OCI-LY7 (cell line): ENCODE measurements at regions not wholly inside any gene's neighbourhood (a gene's known extent, or its start where the extent isn't known, plus 50 kb on each side); places are given as distances from the start of the nearest gene placed in this dataset.

Experiments
- BruUV-seq: library from RNA; stranded (reverse); fragments of 400-500 nt; replicated peaks from 2 replicates; lab custom pipeline; 2021; lab: Mats Ljungman, UMichigan
- CTCF ChIA-PET: fragments of 300-600 bp; sonication (Branson Sonifier 250); formaldehyde crosslinking; loops from one replicate; lab custom pipeline; 2022; ENCODE audit warnings: antibody characterized with exemption; ENCODE audit not compliant: unreplicated experiment; lab: Charles Lee
- POLR2A ChIA-PET: fragments of 300-600 bp; sonication (Branson Sonifier 250); formaldehyde crosslinking; loops from one replicate; lab custom pipeline; 2022; ENCODE audit warnings: antibody characterized with exemption; lab: Charles Lee
- DNase-seq: peaks from one replicate; pipeline ENCODE4 v3.0.0-alpha.2; 2015; ENCODE audit warnings: low spot score
- H2AFZ ChIP-seq: fragments of 200-600 bp; sonication (generic), shearing (Covaris generic); 2 replicates; pipeline ENCODE4 v1.6.1; 2014; ENCODE audit warnings: mild to moderate bottlenecking, antibody characterized with exemption, low read length, moderate library complexity
- H3K27ac ChIP-seq: fragments of 200-600 bp; sonication (generic); 2 replicates; pipeline ENCODE4 v1.5.1; 2014; ENCODE audit warnings: mixed run types, low read depth, mild to moderate bottlenecking, moderate library complexity, low read length, inconsistent platforms; ENCODE audit not compliant: poor library complexity, severe bottlenecking
- H3K36me3 ChIP-seq: fragments of 200-600 bp; sonication (generic); 2 replicates; pipeline ENCODE4 v1.6.1; 2014; ENCODE audit warnings: mild to moderate bottlenecking, antibody characterized with exemption, low read length, moderate library complexity, mixed read lengths; ENCODE audit not compliant: insufficient read depth
- H3K4me1 ChIP-seq: fragments of 200-600 bp; sonication (generic); 2 replicates; pipeline ENCODE4 v1.5.1; 2014; ENCODE audit warnings: mild to moderate bottlenecking, low read length; ENCODE audit not compliant: insufficient read depth, poor library complexity, severe bottlenecking
- H3K4me2 ChIP-seq: fragments of 200-600 bp; sonication (generic); 2 replicates; pipeline ENCODE4 v1.6.1; 2014; ENCODE audit warnings: mild to moderate bottlenecking, low read length
- H3K4me3 ChIP-seq: fragments of 200-600 bp; sonication (generic); 2 replicates; pipeline ENCODE4 v1.5.1; 2014; ENCODE audit warnings: mild to moderate bottlenecking, low read depth, low read length; ENCODE audit not compliant: poor library complexity, severe bottlenecking
- H3K79me2 ChIP-seq: fragments of 200-600 bp; sonication (generic); 2 replicates; pipeline ENCODE4 v1.6.1; 2016; ENCODE audit warnings: low read depth, mild to moderate bottlenecking, low read length, moderate library complexity, mixed read lengths; ENCODE audit not compliant: insufficient read depth
- H3K9me2 ChIP-seq: fragments of 200-600 bp; sonication (generic); 2 replicates; pipeline ENCODE4 v1.6.1; 2016; ENCODE audit warnings: mild to moderate bottlenecking, low read length, mixed read lengths; ENCODE audit not compliant: insufficient read depth
- H3K9me3 ChIP-seq: fragments of 200-600 bp; sonication (generic); 2 replicates; pipeline ENCODE4 v1.6.1; 2014; ENCODE audit warnings: mild to moderate bottlenecking, mixed run types, low read length, mixed read lengths
- H4K20me1 ChIP-seq: fragments of 200-600 bp; sonication (generic); 2 replicates; pipeline ENCODE4 v1.6.1; 2014; ENCODE audit warnings: mild to moderate bottlenecking, antibody characterized with exemption, low read length, moderate library complexity, mixed read lengths; ENCODE audit not compliant: insufficient read depth
- EZH2phosphoT487 ChIP-seq: fragments of 200-600 bp; sonication (generic); IDR thresholded peaks from 2 replicates; pipeline ENCODE4 v1.6.1; 2018; ENCODE audit warnings: low read depth, borderline replicate concordance, mild to moderate bottlenecking, mixed run types, antibody characterized with exemption, low read length, moderate library complexity, mixed read lengths
- intact Hi-C: fragments of 100-400 bp; cut with micrococcal nuclease; formaldehyde crosslinking; loops from one replicate; pipeline ENCODE4 v1.10.0; 2022; ENCODE audit not compliant: unreplicated experiment
- TF ChIP-seq, protein P1 (sequence below): fragments of 200-600 bp; sonication (generic); conservative IDR thresholded peaks from 2 replicates; pipeline ENCODE4 v1.5.1; 2014; ENCODE audit warnings: mild to moderate bottlenecking, antibody characterized with exemption, low read length, moderate library complexity, mixed read lengths

DNA sequence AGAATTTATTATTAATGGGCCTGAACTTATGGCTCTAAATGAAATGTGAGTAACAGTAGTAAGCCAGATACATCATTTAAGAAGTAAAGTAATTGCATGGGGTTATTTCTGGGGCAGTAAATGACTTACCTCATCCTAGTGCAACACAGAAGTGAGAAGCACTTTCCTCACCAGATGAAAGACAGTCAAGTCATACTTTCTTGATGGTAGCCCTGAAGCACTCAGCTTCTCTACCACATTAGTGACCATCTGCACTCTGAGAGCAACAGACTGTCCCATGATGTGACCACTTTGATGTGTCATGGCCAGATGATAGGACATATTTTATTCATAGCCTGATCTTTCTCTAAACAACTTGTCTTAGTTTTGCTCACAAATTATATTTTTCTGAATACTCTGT, 369.5 kb upstream of the PHF14 start:
- H3K36me3 ChIP-seq: no peaks in the 10 kb centered on the region
- no peaks in the 10 kb centered on the region for H3K4me1 ChIP-seq
- POLR2A ChIA-PET: interaction anchor here (0.6 kb wide), 1 partner anchor 1582 kb away, joined by 3 read pairs; no protein-coding TSS in a partner anchor
- no peak overlapping the region for H3K4me2 ChIP-seq
- intact Hi-C loops: no loop called here
- H3K9me3 ChIP-seq: no peaks in the 10 kb centered on the region
- no TSS peak for BruUV-seq
- no peak for DNase-seq
- CTCF ChIA-PET: no interaction called here
- TF ChIP-seq EZH2phosphoT487: no peak
- TF ChIP-seq, protein P1, sequence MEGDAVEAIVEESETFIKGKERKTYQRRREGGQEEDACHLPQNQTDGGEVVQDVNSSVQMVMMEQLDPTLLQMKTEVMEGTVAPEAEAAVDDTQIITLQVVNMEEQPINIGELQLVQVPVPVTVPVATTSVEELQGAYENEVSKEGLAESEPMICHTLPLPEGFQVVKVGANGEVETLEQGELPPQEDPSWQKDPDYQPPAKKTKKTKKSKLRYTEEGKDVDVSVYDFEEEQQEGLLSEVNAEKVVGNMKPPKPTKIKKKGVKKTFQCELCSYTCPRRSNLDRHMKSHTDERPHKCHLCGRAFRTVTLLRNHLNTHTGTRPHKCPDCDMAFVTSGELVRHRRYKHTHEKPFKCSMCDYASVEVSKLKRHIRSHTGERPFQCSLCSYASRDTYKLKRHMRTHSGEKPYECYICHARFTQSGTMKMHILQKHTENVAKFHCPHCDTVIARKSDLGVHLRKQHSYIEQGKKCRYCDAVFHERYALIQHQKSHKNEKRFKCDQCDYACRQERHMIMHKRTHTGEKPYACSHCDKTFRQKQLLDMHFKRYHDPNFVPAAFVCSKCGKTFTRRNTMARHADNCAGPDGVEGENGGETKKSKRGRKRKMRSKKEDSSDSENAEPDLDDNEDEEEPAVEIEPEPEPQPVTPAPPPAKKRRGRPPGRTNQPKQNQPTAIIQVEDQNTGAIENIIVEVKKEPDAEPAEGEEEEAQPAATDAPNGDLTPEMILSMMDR: no peak
- H3K9me2 ChIP-seq: no peaks in the 10 kb centered on the region
- H3K27ac ChIP-seq: no peak overlapping the region
- H3K4me3 ChIP-seq: no peak overlapping the region
- no peaks in the 10 kb centered on the region for H3K79me2 ChIP-seq
- H2AFZ ChIP-seq: no peak overlapping the region
- no peaks in the 10 kb centered on the region for H4K20me1 ChIP-seq

DNA sequence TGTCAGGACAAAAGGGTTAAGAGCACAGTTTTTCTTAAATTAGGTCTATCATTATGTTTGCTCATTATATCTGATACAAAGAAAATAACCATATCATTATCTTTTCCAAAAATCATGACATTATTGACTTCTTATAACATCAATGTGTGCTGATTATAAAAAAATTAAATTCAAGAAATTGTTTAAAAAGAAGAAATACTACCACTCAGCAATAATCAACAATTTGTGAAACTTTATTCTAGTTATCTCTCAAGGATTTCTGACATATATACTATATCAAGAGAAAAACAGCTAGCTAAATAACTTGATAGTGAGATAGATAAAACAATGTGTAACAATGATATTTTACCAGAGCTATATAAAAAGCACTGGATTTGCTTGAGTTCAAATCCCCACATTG, 360.7 kb upstream of the PHF14 start:
- Histone ChIP-seq H3K4me2 (no peak overlapping the region), H3K79me2 (no peaks in the 10 kb centered on the region), H3K9me3 (no peaks in the 10 kb centered on the region), H2AFZ (no peak overlapping the region), H3K4me3 (no peak overlapping the region), H3K9me2 (no peaks in the 10 kb centered on the region), H3K36me3 (no peaks in the 10 kb centered on the region), H3K4me1 (no peaks in the 10 kb centered on the region), H3K27ac (no peak overlapping the region), H4K20me1 (no peaks in the 10 kb centered on the region)
- ChIA-PET CTCF (no interaction called here), POLR2A (no interaction called here)
- no TSS peak for BruUV-seq
- no peak for DNase-seq
- TF ChIP-seq EZH2phosphoT487: no peak
- TF ChIP-seq, protein P1: no peak
- intact Hi-C loops: no loop called here

DNA sequence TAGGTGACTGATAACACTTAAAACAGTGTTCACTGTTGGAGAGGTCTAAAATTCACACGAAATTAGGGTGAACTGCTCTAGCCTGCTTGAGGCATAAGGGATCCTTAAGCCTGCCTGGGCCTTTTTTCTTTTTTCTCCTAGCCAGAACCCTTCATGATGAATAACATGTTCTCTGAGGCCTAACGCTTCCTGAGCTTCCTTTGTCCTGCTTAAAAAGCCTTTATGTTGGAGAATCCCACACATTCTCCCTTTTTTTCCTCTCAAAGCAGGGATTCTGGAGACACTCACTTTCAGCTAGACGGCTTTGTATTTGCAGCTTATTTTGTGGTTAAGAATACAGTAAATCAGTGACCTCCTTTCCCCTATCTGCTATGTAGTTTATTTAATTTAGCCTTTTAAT, 354.7 kb upstream of the PHF14 start:
- no peak overlapping the region for H3K4me3 ChIP-seq
- H3K9me2 ChIP-seq: no peaks in the 10 kb centered on the region
- no peaks in the 10 kb centered on the region for H3K9me3 ChIP-seq
- H3K79me2 ChIP-seq: no peaks in the 10 kb centered on the region
- H3K36me3 ChIP-seq: no peaks in the 10 kb centered on the region
- no peaks in the 10 kb centered on the region for H4K20me1 ChIP-seq
- BruUV-seq: no TSS peak
- no peak overlapping the region for H3K27ac ChIP-seq
- H3K4me1 ChIP-seq: no peaks in the 10 kb centered on the region
- TF ChIP-seq, protein P1: no peak
- TF ChIP-seq EZH2phosphoT487: no peak
- intact Hi-C loops: no loop called here
- CTCF ChIA-PET: no interaction called here
- no peak overlapping the region for H3K4me2 ChIP-seq
- H2AFZ ChIP-seq: no peak overlapping the region
- POLR2A ChIA-PET: interaction anchor here (0.6 kb wide), 1 partner anchor 66 kb away, joined by 4 read pairs; no protein-coding TSS in a partner anchor
- DNase-seq: no peak
